HL-60 (cell line): ENCODE measurements at regions not wholly inside any gene's neighbourhood (a gene's known extent, or its start where the extent isn't known, plus 50 kb on each side); places are given as distances from the start of the nearest gene placed in this dataset.

Source experiments
- CTCF ChIP-seq: IDR thresholded peaks from one replicate; pipeline ENCODE4 v1.5.1; 2011; ENCODE audit warnings: low read length, control low read depth, inconsistent platforms; ENCODE audit not compliant: insufficient read depth
- GABPA ChIP-seq: IDR thresholded peaks from 2 replicates; pipeline ENCODE4 v1.6.1; 2012; ENCODE audit warnings: low read depth
- POLR2AphosphoS5 ChIP-seq: IDR thresholded peaks from 2 replicates; pipeline ENCODE4 v1.6.1; 2012; ENCODE audit warnings: low read depth
- REST ChIP-seq: IDR thresholded peaks from 2 replicates; pipeline ENCODE4 v1.6.1; 2012; ENCODE audit warnings: low read depth; ENCODE audit not compliant: insufficient replicate concordance

GRCh38 chrX:10744007-10744406 is 123.6 kb upstream of the MID1 start:
- TF ChIP-seq CTCF (no peak), GABPA (no peak), REST (no peak), POLR2AphosphoS5 (no peak)
